ENCODE measurements at regions not wholly inside any gene's neighbourhood (a gene's known extent, or its start where the extent isn't known, plus 50 kb on each side); places are given as distances from the start of the nearest gene placed in this dataset.

DNA sequence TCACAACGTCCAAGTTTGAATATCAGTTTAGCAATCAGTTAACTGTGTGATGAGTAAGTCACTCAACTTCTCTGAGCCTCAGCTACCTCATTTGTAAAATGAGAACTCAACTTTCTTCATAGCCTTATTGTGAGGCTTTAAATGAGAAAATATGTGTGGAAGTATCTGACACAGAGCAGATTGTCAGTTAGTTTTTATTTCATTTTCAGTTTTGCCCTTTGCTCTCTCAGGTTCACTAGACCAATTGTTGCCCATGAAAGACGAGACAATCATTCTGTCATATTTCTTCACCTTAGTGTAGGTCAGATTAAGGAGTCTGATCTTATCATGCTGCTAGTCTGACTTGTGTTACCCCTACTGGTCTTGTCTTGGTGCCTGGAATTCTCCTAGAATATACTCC lies 232.8 kb upstream of the PTBP2 start:
- TF ChIP-seq, protein P1, sequence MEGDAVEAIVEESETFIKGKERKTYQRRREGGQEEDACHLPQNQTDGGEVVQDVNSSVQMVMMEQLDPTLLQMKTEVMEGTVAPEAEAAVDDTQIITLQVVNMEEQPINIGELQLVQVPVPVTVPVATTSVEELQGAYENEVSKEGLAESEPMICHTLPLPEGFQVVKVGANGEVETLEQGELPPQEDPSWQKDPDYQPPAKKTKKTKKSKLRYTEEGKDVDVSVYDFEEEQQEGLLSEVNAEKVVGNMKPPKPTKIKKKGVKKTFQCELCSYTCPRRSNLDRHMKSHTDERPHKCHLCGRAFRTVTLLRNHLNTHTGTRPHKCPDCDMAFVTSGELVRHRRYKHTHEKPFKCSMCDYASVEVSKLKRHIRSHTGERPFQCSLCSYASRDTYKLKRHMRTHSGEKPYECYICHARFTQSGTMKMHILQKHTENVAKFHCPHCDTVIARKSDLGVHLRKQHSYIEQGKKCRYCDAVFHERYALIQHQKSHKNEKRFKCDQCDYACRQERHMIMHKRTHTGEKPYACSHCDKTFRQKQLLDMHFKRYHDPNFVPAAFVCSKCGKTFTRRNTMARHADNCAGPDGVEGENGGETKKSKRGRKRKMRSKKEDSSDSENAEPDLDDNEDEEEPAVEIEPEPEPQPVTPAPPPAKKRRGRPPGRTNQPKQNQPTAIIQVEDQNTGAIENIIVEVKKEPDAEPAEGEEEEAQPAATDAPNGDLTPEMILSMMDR (IDR thresholded peaks at IDR 0.05): no peak
- no peak for TF ChIP-seq POLR2A (IDR thresholded peaks at IDR 0.05)

All from upper lobe of left lung (tissue), 4 donors.